Lower leg skin (tissue), 3 donors: ENCODE measurements at regions not wholly inside any gene's neighbourhood (a gene's known extent, or its start where the extent isn't known, plus 50 kb on each side); places are given as distances from the start of the nearest gene placed in this dataset.

ENCODE experiments used
- CTCF ChIP-seq, 3 donors: fragments of 450-650 bp; IDR thresholded peaks; one replicate each; pipeline ENCODE4 v1.5.1; 2016; ENCODE audit warnings: antibody characterized with exemption in 3 of 3, mild to moderate bottlenecking in 3 of 3, moderate library complexity in 2 of 3
- POLR2A ChIP-seq, 2 donors: fragments of 450-650 bp; IDR thresholded peaks; one replicate each; pipeline ENCODE4 v1.6.1; 2016 to 2017; ENCODE audit warnings: antibody characterized with exemption in 2 of 2, mild to moderate bottlenecking in 1 of 2, moderate library complexity in 1 of 2

- TF ChIP-seq POLR2A (IDR thresholded peaks at IDR 0.05), result no peak
- TF ChIP-seq CTCF (IDR thresholded peaks at IDR 0.05), result no peak
Observed at GRCh38 chr3:189490749-189491148, 140.4 kb upstream of the TP63 start.
